Omental fat pad (tissue), 3 donors: ENCODE measurements at regions not wholly inside any gene's neighbourhood (a gene's known extent, or its start where the extent isn't known, plus 50 kb on each side); places are given as distances from the start of the nearest gene placed in this dataset.

ENCODE experiments used
- ATAC-seq: fragments of 150-250 bp; one replicate; pipeline ENCODE4 v1.9.1; 2016; ENCODE audit warnings: mild to moderate bottlenecking, moderate library complexity; ENCODE audit not compliant: low FRiP score
- DNase-seq: peaks from one replicate; pipeline ENCODE4 v3.0.0-alpha.2; 2019; ENCODE audit warnings: low spot score
- CTCF ChIP-seq, 3 donors: fragments of 450-650 bp; IDR thresholded peaks; one replicate each; pipeline ENCODE4 v1.5.1; 2016 to 2017; ENCODE audit warnings: antibody characterized with exemption in 3 of 3, mild to moderate bottlenecking in 3 of 3, moderate library complexity in 2 of 3

DNA sequence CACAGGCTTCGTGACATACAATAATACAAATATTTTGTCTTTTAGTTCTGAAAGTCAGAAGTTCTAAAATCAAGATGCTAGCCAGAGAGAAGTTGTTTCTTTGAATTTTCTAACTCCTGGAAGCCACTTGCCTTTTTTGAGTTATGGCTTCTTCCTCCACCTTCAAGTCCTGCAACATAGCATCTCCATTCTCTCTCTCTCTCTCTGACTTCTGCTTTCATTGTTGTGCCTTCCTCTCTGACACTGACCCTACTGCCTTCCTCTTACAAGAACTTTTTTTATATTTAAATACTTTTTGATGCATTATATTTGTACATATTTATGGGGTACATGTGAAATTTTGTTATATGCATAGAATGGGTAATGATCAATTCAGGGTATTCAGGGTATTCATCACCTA, 205.9 kb downstream of the MAP2K6 start:
- DNase-seq (no peak), ATAC-seq (no peak)
- no peak for TF ChIP-seq CTCF (IDR thresholded peaks at IDR 0.05)

DNA sequence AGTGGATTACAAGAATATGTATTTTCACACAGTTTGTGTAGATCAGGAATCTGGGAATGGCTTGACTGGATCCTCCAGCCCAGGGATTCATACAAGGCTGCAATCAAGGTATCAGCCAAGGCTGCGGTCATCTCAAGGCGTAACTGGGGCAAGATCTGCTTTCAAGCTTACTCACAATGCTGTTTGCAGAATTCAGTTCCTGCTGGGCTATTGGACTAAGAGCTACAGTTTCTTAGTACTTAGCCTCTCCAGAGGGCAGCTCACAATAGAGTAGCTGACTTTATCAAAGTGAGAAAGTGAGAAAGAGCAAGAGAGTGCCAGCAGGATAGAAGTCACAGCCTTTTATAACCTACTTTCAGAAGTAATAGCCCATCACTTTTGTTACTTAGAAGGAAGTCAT, 211.0 kb downstream of the MAP2K6 start:
- no peak for DNase-seq
- TF ChIP-seq CTCF (IDR thresholded peaks at IDR 0.05) = no peak
- ATAC-seq = no peak

DNA sequence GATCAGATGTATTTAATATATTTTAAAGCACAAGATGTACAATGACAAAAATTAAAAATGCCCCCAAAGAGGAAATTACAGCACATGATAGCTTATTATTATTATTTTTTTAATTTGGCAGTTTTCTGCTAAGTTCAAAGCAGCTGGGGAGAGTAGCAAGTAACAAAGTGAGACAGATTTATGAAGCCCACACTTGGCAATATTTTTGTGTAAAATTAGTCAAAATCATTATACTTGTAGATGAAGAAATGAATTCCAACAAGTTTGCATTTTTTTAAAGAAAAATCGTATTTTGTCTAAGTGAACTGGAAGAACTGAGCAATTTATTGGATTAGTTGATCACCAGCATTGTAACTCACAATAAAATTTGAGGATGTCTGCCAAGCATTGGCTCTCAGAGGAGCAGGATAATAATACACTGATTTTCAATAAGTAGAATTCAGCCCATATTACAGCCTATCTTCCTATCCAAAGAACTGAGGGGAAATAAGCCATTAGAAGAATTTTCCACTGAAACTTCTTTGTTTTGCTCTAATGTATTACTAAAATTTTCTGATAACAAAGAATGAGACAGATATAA, 215.6 kb downstream of the MAP2K6 start:
- ATAC-seq (no peak), DNase-seq (no peak)
- no peak for TF ChIP-seq CTCF (IDR thresholded peaks at IDR 0.05)

GRCh38 chr17:69634844-69635243, 220.3 kb downstream of the MAP2K6 start:
- no peak for TF ChIP-seq CTCF (IDR thresholded peaks at IDR 0.05)
- ATAC-seq (no peak), DNase-seq (no peak)

GRCh38 chr17:69637446-69638156, 223.1 kb downstream of the MAP2K6 start:
- TF ChIP-seq CTCF (IDR thresholded peaks at IDR 0.05) = no peak
- ATAC-seq (no peak), DNase-seq (no peak)

GRCh38 chr17:69639096-69639495, 224.6 kb downstream of the MAP2K6 start:
- no peak for TF ChIP-seq CTCF (IDR thresholded peaks at IDR 0.05)
- DNase-seq (no peak), ATAC-seq (no peak)

GRCh38 chr17:69640073-69640472, 225.6 kb downstream of the MAP2K6 start:
- TF ChIP-seq CTCF (IDR thresholded peaks at IDR 0.05) = no peak
- ATAC-seq (no peak), DNase-seq (no peak)
